ENCODE measurements at regions not wholly inside any gene's neighbourhood (a gene's known extent, or its start where the extent isn't known, plus 50 kb on each side); places are given as distances from the start of the nearest gene placed in this dataset.

DNA sequence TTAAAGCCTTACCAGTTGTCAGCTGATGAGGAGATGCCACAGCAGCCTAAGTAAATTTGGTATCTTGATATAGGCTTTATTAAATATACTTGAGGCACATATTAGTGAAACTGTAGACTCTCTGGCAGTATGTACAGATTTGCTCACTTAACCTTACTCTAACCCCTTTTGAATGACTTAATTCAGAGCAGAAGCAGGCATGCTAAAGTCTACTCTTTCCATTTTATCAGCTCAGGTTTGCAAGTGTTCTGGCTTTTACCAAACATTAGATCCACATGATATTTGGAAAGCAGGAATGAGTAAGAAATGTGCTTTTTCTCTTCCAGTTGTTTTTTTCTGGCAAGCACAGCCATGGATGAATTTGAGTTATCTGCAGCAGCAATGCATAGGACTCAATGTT lies 541.0 kb upstream of the PCDH9 start:
- no peaks in the 10 kb centered on the region for H3K4me1 Mint-ChIP-seq
- TF ChIP-seq, protein P1, sequence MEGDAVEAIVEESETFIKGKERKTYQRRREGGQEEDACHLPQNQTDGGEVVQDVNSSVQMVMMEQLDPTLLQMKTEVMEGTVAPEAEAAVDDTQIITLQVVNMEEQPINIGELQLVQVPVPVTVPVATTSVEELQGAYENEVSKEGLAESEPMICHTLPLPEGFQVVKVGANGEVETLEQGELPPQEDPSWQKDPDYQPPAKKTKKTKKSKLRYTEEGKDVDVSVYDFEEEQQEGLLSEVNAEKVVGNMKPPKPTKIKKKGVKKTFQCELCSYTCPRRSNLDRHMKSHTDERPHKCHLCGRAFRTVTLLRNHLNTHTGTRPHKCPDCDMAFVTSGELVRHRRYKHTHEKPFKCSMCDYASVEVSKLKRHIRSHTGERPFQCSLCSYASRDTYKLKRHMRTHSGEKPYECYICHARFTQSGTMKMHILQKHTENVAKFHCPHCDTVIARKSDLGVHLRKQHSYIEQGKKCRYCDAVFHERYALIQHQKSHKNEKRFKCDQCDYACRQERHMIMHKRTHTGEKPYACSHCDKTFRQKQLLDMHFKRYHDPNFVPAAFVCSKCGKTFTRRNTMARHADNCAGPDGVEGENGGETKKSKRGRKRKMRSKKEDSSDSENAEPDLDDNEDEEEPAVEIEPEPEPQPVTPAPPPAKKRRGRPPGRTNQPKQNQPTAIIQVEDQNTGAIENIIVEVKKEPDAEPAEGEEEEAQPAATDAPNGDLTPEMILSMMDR (IDR thresholded peaks at IDR 0.05), result no peak
- DNase-seq (no peak), ATAC-seq (ENCODE audit: low read depth) (no peak)
- no peaks in the 10 kb centered on the region for H3K36me3 Mint-ChIP-seq (ENCODE audit: low read depth)
- POLR2A ChIA-PET, result no interaction called here
- H3K4me3 Mint-ChIP-seq, result no peak overlapping the region
- CTCF ChIA-PET, result no interaction called here
- peaks cover 5% of the 10 kb centered on the region for H3K9me3 Mint-ChIP-seq
- H3K27ac Mint-ChIP-seq, result no peak overlapping the region
- intact Hi-C loops (cut with micrococcal nuclease), result no loop called here
- H3K27me3 Mint-ChIP-seq, result no peaks in the 10 kb centered on the region

DNA sequence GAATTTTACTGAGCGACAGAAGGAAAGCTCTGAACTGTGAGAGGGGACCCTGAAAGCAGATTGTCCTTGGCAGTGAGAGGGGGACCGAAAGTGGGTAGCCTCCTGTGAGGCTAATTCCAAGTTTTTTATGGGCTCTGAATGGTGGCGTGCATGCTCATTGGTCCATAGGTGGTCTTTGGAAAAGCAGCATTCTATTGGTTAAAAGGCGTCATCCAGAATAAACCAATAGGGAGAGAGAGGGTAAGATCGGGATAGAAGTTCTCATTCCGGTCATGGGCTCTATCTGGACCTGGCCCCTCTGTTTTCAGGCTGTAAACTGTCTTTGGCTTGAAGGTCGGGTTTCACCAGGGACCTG lies 539.8 kb upstream of the PCDH9 start:
- CTCF ChIA-PET, result no interaction called here
- H3K4me3 Mint-ChIP-seq, result no peak overlapping the region
- no peak for ATAC-seq (ENCODE audit: low read depth)

DNA sequence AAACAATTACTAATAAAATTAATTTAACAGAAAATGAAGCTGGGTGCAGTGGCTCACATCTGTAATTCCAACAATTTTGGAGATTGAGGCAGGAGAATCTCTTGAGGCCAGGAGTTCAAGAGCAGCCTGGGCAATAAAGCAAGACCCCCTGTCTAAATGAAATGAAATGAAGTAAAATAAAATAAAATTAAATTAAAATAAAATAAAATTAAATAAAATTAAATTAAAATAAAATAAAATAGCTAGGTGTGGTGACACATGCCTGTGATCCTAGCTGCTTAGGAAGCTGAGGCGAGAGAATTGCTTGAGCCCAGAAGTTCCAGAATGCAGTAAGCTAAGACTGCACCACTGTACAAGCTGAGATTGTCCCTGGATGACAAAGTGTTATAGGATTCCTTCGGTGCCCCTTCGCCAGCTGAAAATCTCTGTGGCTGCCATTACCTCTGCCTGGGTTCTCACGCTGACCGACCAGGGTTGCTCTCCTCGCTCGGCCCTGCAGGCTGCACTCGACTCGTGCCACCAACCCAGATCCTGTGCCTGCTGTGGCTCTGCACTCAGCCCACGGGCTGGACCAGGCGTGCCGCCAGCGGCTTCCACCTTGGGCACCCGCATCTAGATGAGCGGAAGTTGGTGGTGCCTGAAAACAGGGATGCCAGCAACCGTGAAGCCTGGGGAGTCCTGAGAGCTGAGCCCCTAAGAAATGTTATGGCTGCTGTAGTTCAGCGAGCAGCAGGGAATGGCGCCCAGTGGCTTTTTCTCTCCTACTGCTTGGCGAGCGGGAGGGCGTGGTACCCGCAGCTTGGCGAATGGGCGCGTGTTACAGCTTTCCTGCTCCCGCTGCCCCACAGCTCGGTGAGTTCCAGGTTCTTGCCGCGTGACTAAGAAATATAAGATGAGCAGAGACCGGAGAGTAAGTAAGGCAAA lies 539.2 kb upstream of the PCDH9 start:
- ATAC-seq (ENCODE audit: low read depth), result no peak
- ChIA-PET POLR2A (no interaction called here), CTCF (no interaction called here)
- Mint-ChIP-seq H3K4me1 (no peaks in the 10 kb centered on the region), H3K27me3 (no peaks in the 10 kb centered on the region), H3K27ac (no peak overlapping the region), H3K36me3 (ENCODE audit: low read depth) (no peaks in the 10 kb centered on the region), H3K4me3 (no peak overlapping the region), H3K9me3 (peaks cover 5% of the 10 kb centered on the region)
- TF ChIP-seq, protein P1 (IDR thresholded peaks at IDR 0.05), result no peak
- intact Hi-C loops (cut with micrococcal nuclease), result no loop called here
- no peak for DNase-seq

More for the DNA sequence above, 539.8 kb upstream of the PCDH9 start:
- Mint-ChIP-seq H3K27ac (no peak overlapping the region), H3K9me3 (peaks cover 5% of the 10 kb centered on the region), H3K4me1 (no peaks in the 10 kb centered on the region), H3K36me3 (ENCODE audit: low read depth) (no peaks in the 10 kb centered on the region), H3K27me3 (no peaks in the 10 kb centered on the region)
- intact Hi-C loops (cut with micrococcal nuclease), result no loop called here
- no peak for DNase-seq
- POLR2A ChIA-PET, result no interaction called here
- TF ChIP-seq, protein P1 (IDR thresholded peaks at IDR 0.05), result no peak

DNA sequence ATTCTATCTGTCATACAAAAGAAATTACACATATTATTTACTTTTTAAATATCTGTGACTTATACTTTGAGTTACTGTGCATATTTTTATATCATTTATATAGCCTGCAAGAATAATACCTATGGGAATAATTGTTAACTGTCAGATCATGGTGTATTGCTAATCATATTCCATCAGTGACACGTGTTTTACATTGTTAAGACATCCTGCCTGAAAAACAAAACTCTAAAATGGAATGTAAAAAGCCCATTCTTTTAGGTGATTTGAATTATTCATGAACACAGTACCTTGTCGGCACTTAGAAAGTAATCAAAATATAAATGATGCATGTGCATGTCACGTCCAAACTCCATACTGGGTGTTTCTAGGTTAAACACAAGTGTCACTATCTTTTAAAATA lies 533.8 kb upstream of the PCDH9 start:
- H3K27me3 Mint-ChIP-seq, result no peaks in the 10 kb centered on the region
- no peak overlapping the region for H3K27ac Mint-ChIP-seq
- peaks cover 9% of the 10 kb centered on the region for H3K9me3 Mint-ChIP-seq
- ChIA-PET POLR2A (no interaction called here), CTCF (no interaction called here)
- no peaks in the 10 kb centered on the region for H3K36me3 Mint-ChIP-seq (ENCODE audit: low read depth)
- H3K4me1 Mint-ChIP-seq, result no peaks in the 10 kb centered on the region
- intact Hi-C loops (cut with micrococcal nuclease), result no loop called here
- no peak for ATAC-seq (ENCODE audit: low read depth)
- TF ChIP-seq, protein P1 (IDR thresholded peaks at IDR 0.05), result no peak
- H3K4me3 Mint-ChIP-seq, result no peak overlapping the region
- DNase-seq, result no peak

DNA sequence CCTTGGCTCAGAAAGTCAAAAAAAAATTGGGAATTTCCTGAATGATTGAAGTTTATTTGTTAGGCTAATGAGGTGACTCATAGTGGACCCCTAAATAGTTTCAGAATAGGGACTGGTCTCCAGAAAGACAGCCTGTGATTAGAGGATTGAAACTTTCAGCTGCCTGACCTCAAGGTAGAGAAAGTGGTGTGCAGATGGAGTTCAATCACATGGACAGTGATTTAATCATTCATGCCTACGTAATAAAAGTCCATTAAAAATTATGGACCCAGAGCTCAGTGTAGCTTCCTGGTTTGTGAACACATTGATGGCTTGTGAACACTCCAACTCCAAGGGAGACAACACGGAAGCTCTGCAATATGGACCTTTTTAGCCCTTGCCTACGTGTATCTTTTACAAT lies 533.2 kb upstream of the PCDH9 start:
- ChIA-PET CTCF (no interaction called here), POLR2A (no interaction called here)
- ATAC-seq (ENCODE audit: low read depth), result no peak
- Mint-ChIP-seq H3K9me3 (peaks cover 10% of the 10 kb centered on the region), H3K4me1 (no peaks in the 10 kb centered on the region), H3K27me3 (no peaks in the 10 kb centered on the region), H3K36me3 (ENCODE audit: low read depth) (no peaks in the 10 kb centered on the region), H3K27ac (no peak overlapping the region), H3K4me3 (no peak overlapping the region)
- no peak for DNase-seq
- TF ChIP-seq, protein P1 (IDR thresholded peaks at IDR 0.05), result no peak
- intact Hi-C loops (cut with micrococcal nuclease), result no loop called here

Data from activated B cell treated with CpG ODN at 0.5 μM for 24 hours (primary cell).